Esophagus muscularis mucosa (tissue), 3 donors: ENCODE measurements at regions not wholly inside any gene's neighbourhood (a gene's known extent, or its start where the extent isn't known, plus 50 kb on each side); places are given as distances from the start of the nearest gene placed in this dataset.

Experiments
- CTCF ChIP-seq, 3 experiments: fragments of 200-600 bp in 2 of 3; fragments of 450-650 bp in 1 of 3; sonication (generic) in 2 of 3; IDR thresholded peaks; one replicate each; pipeline ENCODE4 v1.5.1; 2017 to 2019; ENCODE audit warnings: antibody characterized with exemption in 3 of 3, mild to moderate bottlenecking in 2 of 3, moderate library complexity in 1 of 3
- POLR2A ChIP-seq: fragments of 450-650 bp; IDR thresholded peaks from one replicate; pipeline ENCODE4 v1.6.1; 2017; ENCODE audit warnings: antibody characterized with exemption, moderate library complexity, mild to moderate bottlenecking, low read depth
- POLR2AphosphoS5 ChIP-seq, 2 donors: sonication (generic); formaldehyde crosslinking; IDR thresholded peaks; one replicate each; pipeline ENCODE4 v1.6.1; 2017; ENCODE audit warnings: antibody characterized with exemption in 2 of 2

- TF ChIP-seq CTCF (IDR thresholded peaks at IDR 0.05) (no peak), POLR2A (no peak), POLR2AphosphoS5 (IDR thresholded peaks at IDR 0.05) (no peak)
Measured at GRCh38 chr21:25462517-25462971, 144.7 kb downstream of the MRPL39 start.
